T-helper 2 cell treated with Interferon-gamma antibody and Interleukin-4, amounts not matched to agents 5 μg/mL and 100 μg/mL, for 36 hours (primary cell): ENCODE measurements at regions not wholly inside any gene's neighbourhood (a gene's known extent, or its start where the extent isn't known, plus 50 kb on each side); places are given as distances from the start of the nearest gene placed in this dataset.

ENCODE experiments used
- DNase-seq: peaks from one replicate; pipeline ENCODE4 v3.0.0; 2021; ENCODE audit warnings: low spot score
- H3K27ac Mint-ChIP-seq: one replicate; pipeline ENCODE4 v1.8.0; 2021; ENCODE audit warnings: mild to moderate bottlenecking, mixed read lengths
- H3K27me3 Mint-ChIP-seq: one replicate; pipeline ENCODE4 v1.8.0; 2021; ENCODE audit warnings: low read depth, mixed read lengths
- H3K36me3 Mint-ChIP-seq: one replicate; pipeline ENCODE4 v1.8.0; 2021; ENCODE audit warnings: low read depth, mixed read lengths
- H3K4me1 Mint-ChIP-seq: one replicate; pipeline ENCODE4 v1.8.0; 2021; ENCODE audit warnings: low read depth, mixed read lengths
- H3K4me3 Mint-ChIP-seq: one replicate; pipeline ENCODE4 v1.8.0; 2022; ENCODE audit warnings: mild to moderate bottlenecking, moderate library complexity, mixed read lengths
- H3K9me3 Mint-ChIP-seq: one replicate; pipeline ENCODE4 v1.8.0; 2021; ENCODE audit warnings: mixed read lengths

- Mint-ChIP-seq H3K36me3 (no peaks in the 10 kb centered on the region), H3K9me3 (no peaks in the 10 kb centered on the region), H3K4me1 (no peaks in the 10 kb centered on the region), H3K27ac (no peak overlapping the region), H3K27me3 (no peaks in the 10 kb centered on the region), H3K4me3 (no peak overlapping the region)
- no peak for DNase-seq
Measured at GRCh38 chr20:61184194-61184593, 67.9 kb upstream of the CDH4 start.

- H3K27ac Mint-ChIP-seq, result no peak overlapping the region
- H3K27me3 Mint-ChIP-seq, result no peaks in the 10 kb centered on the region
- H3K36me3 Mint-ChIP-seq, result no peaks in the 10 kb centered on the region
- H3K4me3 Mint-ChIP-seq, result no peak overlapping the region
- DNase-seq, result no peak
- no peaks in the 10 kb centered on the region for H3K4me1 Mint-ChIP-seq
- H3K9me3 Mint-ChIP-seq, result no peaks in the 10 kb centered on the region
Measured at GRCh38 chr20:61185181-61185580, 66.9 kb upstream of the CDH4 start.

DNA sequence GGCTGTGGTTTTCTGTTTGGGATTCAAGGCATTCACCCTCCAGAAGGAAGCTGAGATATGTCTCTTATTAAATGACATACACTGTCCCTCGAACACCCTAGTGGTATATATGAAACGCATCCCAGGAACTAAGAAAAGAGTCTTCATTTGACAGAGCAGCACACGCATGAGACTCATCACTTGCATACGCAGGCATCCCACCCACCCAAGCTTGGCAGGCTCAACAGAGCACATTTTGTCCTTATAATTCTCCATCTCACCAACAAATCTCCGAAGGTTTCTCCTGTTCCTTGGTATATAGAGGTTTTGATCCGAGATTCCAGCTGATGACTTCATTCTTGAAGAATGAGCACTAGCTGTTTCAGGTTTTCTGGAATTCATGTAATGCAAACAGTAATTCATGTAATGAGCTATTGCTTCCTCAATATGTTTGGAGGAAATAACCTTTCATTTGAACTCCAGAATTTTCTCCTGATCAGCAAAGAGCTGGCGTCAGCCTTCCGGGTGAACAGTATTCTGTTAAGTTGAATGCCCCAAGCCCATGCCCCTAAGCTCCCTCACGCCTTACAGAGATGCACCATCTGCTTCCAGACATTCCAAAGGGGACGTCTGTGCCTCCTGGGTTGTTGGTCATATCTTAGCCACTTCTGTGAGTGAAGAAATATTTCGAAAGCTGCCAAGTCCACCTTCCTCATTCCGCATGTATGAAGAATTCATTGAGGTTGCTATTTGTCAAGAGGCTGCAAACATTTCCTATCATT is 66.0 kb upstream of the CDH4 start:
- H3K27ac Mint-ChIP-seq, result no peak overlapping the region
- no peak for DNase-seq
- no peak overlapping the region for H3K4me3 Mint-ChIP-seq
- no peaks in the 10 kb centered on the region for H3K4me1 Mint-ChIP-seq
- H3K36me3 Mint-ChIP-seq, result no peaks in the 10 kb centered on the region
- H3K27me3 Mint-ChIP-seq, result no peaks in the 10 kb centered on the region
- no peaks in the 10 kb centered on the region for H3K9me3 Mint-ChIP-seq

DNA sequence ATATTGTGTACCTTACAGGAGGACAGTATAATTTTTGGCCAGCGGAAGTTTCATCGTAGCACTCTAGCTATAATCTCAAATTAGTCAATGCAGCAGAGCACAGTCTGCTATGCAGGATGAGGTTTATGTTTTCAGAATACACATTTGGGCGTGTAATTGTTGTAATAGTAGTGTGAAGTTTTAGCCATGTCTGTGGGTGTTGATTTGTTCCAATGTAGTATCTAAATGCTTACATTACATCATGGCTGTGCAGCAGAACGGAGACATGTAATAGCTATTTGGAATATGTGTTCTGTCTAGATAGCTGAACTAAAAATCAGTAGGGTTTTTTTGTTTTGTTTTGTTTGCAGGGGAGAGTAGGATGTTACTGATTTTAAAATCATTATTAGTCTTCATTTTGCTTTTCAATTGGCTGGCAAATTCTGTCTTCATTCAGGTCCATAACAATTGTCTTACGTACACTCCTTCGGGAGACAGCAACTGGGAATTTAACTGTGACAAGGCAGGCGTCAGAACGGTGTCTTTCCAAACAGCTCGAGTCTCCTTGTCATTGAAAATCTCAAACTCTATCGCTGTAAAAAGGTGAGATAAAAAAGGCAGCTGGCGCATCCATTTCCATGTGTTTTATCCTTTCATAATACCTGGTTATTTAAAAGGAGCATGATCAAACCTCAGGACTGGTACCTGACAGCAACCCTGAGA is 65.1 kb upstream of the CDH4 start:
- Mint-ChIP-seq H3K4me1 (no peaks in the 10 kb centered on the region), H3K9me3 (no peaks in the 10 kb centered on the region), H3K27me3 (no peaks in the 10 kb centered on the region), H3K27ac (no peak overlapping the region), H3K4me3 (no peak overlapping the region), H3K36me3 (no peaks in the 10 kb centered on the region)
- DNase-seq, result no peak

GRCh38 chr20:61189534-61189933 is 62.5 kb upstream of the CDH4 start:
- no peak for DNase-seq
- Mint-ChIP-seq H3K4me1 (no peaks in the 10 kb centered on the region), H3K27me3 (no peaks in the 10 kb centered on the region), H3K4me3 (no peak overlapping the region), H3K27ac (no peak overlapping the region), H3K36me3 (no peaks in the 10 kb centered on the region), H3K9me3 (no peaks in the 10 kb centered on the region)

GRCh38 chr20:61191096-61191495 is 61.0 kb upstream of the CDH4 start:
- no peak overlapping the region for H3K27ac Mint-ChIP-seq
- H3K4me1 Mint-ChIP-seq, result no peaks in the 10 kb centered on the region
- H3K9me3 Mint-ChIP-seq, result no peaks in the 10 kb centered on the region
- H3K27me3 Mint-ChIP-seq, result no peaks in the 10 kb centered on the region
- no peaks in the 10 kb centered on the region for H3K36me3 Mint-ChIP-seq
- H3K4me3 Mint-ChIP-seq, result no peak overlapping the region
- no peak for DNase-seq

DNA sequence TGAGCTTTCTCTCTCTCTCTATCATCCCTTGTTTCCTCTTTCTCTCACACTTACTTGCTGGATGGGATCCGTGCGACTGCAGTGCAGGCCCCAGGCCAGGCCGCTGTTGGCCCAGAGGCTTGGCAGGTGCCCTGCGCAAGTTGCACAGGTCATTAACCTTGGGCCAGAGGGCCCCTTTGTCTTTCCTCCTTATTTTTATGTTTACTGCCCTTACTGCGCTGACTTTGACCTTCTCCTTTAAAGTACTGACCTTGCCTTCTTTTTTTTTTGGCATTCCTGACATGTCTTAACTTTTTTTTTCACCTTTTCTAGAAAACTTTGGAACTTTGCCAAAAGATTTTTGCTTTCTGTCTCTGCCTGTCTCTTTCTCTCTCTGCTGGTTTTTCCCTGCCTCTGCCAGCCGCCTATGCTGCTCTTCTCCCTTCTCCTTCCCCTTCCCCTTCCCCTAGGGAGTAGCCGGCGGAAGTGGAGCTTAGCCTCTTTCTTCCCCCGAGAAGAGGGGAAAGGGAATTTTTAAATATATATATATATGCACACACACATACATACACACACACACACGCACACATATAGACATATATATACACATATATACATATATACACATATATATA is 59.6 kb upstream of the CDH4 start:
- Mint-ChIP-seq H3K27ac (no peak overlapping the region), H3K36me3 (no peaks in the 10 kb centered on the region), H3K4me3 (no peak overlapping the region), H3K4me1 (no peaks in the 10 kb centered on the region), H3K9me3 (no peaks in the 10 kb centered on the region), H3K27me3 (no peaks in the 10 kb centered on the region)
- DNase-seq, result no peak

DNA sequence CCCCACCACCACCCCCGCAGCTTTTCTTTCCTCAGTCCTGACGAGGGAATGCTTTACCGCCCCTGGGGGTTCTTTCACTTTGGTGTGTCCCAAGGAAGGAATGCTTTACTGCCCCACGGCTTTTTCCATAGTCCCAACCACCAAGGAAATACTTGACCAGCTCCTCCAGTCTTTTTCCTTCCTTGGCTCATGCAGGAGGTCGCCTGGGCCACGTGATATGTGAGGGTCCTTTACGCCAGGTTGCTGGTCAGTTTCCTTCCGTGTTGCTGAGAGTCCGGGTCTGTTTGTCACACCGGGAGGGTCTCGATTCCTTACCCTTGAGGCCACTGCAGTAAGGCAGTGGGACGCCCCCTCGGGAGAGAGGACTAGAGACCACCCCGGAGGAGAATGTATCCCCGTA is 58.9 kb upstream of the CDH4 start:
- Mint-ChIP-seq H3K36me3 (no peaks in the 10 kb centered on the region), H3K27me3 (no peaks in the 10 kb centered on the region), H3K9me3 (no peaks in the 10 kb centered on the region), H3K27ac (no peak overlapping the region), H3K4me1 (no peaks in the 10 kb centered on the region), H3K4me3 (no peak overlapping the region)
- DNase-seq, result no peak
